Ectodermal cell (in vitro differentiated cells): ENCODE measurements at regions not wholly inside any gene's neighbourhood (a gene's known extent, or its start where the extent isn't known, plus 50 kb on each side); places are given as distances from the start of the nearest gene placed in this dataset.

ENCODE experiments used
- H3K27ac ChIP-seq: 2 replicates; pipeline ENCODE4 v1.7.0; 2013; ENCODE audit warnings: mild to moderate bottlenecking, low read depth, low read length; ENCODE audit not compliant: insufficient read depth, poor library complexity, severe bottlenecking
- H3K27me3 ChIP-seq: 2 replicates; pipeline ENCODE4 v1.7.0; 2013; ENCODE audit warnings: mild to moderate bottlenecking, low read length; ENCODE audit not compliant: insufficient read depth, control insufficient read depth, poor library complexity, severe bottlenecking
- H3K36me3 ChIP-seq: one replicate; pipeline ENCODE4 v1.7.0; 2013; ENCODE audit warnings: low read length; ENCODE audit not compliant: control insufficient read depth, insufficient read depth
- H3K4me1 ChIP-seq: one replicate; pipeline ENCODE4 v1.7.0; 2013; ENCODE audit warnings: low read length; ENCODE audit not compliant: control insufficient read depth, insufficient read depth
- H3K4me3 ChIP-seq: 2 replicates; pipeline ENCODE4 v1.7.0; 2013; ENCODE audit warnings: low read depth, low read length, control low read depth; ENCODE audit not compliant: insufficient read depth
- H3K9me3 ChIP-seq: 2 replicates; pipeline ENCODE4 v1.7.0; 2013; ENCODE audit warnings: mild to moderate bottlenecking, low read length, moderate library complexity; ENCODE audit not compliant: control insufficient read depth
- whole genome bisulfite sequencing, 2 experiments: methylation state at CpG; one replicate each; pipeline ENCODE4 v1.1.7; 2013; ENCODE audit warnings: missing lambda C conversion rate in 2 of 2; 5-methylcytosine and 5-hydroxymethylcytosine counted together

DNA sequence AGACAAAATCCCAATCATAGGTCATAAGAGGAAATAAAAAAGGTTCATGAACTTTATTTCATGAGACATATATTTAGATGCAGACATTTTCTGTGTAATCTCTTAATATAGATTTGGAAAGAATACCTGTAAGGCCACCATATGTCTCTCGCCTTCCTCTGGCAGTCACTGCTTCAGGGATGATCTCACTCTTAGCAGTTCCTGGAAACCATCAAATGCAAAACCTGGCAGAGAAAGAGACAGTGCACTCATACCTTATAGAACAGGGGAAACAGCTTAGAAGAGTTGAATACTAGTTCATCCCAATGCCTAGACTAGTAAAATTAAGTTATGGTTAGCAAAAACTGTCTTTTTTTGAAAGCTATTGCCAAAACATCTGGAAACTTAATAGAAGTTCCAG, 243.3 kb downstream of the GASK1B start:
- H3K4me1 ChIP-seq: no peaks in the 10 kb centered on the region
- no peaks in the 10 kb centered on the region for H3K36me3 ChIP-seq
- 67% methylated on average over 1 of the region's 1 CpG; no CpG with 5 or more reads in 1 of the 2 experiments for WGBS, 2 experiments
- H3K9me3 ChIP-seq: no peaks in the 10 kb centered on the region
- H3K4me3 ChIP-seq: no peak overlapping the region
- H3K27me3 ChIP-seq: no peaks in the 10 kb centered on the region
- H3K27ac ChIP-seq: no peak overlapping the region

DNA sequence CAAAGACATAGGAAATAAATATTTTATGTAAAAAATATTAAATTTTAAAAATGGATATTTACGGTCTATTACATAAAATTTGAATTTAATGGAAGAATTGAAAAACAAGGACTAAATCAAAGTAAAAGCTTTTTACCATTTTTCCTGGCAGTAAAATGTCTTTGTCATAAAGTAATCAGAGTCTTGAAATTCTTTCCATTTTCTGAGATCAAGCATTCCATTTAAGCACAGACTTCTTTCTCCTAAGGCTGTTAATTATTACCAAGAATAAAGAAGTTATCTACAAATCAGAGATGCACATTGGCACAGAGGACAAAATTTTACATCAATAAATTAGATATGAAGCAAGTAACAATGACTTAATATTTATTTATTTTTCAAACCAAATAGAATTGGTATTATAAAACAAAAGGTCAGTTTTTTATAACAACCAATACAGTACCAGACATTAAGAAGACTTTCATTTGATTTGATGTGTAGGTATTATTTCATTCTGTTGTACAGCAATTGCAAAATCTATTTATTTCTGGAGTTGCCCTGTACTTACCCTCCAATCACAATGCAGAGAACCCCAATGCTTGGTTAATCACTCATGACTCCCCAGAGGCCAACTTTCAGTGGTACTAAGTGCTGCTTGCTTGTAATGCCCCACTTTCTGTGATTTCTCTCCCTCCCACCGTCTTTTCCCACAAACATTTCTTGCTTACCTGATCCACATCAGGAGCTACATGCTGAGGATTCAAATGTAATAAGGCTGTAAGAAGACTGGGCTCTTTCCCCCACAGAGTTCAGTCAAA, 254.6 kb downstream of the GASK1B start:
- no peaks in the 10 kb centered on the region for H3K27me3 ChIP-seq
- 80 to 83% methylated on average over 1 of the region's 2 CpGs for WGBS, 2 experiments

DNA sequence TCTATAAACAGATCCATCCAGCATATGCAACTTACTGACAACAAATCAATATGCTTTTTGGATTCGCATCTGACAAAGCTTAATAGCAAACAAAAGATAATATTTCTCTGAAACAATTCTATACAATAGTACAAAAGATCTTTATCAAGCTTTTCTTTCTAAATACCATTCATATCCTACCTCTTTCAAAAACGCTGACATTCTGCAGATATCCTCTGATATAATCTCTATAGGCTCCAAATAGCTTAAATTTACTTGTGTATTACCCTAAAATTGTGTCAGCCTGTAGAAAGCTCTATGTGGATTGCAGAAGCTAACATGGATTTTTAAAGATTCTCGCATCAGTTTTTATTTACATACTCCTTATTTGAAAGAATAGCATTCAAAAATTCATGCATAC, 260.6 kb downstream of the GASK1B start:
- Histone ChIP-seq H3K27ac (no peak overlapping the region), H3K9me3 (no peaks in the 10 kb centered on the region), H3K4me1 (no peaks in the 10 kb centered on the region), H3K27me3 (no peaks in the 10 kb centered on the region), H3K36me3 (no peaks in the 10 kb centered on the region), H3K4me3 (no peak overlapping the region)
- WGBS, 2 experiments: 96 to 97% methylated on average over 2 to 3 of the region's 3 CpGs

More for the DNA sequence above, 254.6 kb downstream of the GASK1B start:
- no peaks in the 10 kb centered on the region for H3K9me3 ChIP-seq
- no peak overlapping the region for H3K27ac ChIP-seq
- H3K4me3 ChIP-seq: no peak overlapping the region
- no peaks in the 10 kb centered on the region for H3K4me1 ChIP-seq
- no peaks in the 10 kb centered on the region for H3K36me3 ChIP-seq

GRCh38 chr4:157911662-157912061, 261.2 kb downstream of the GASK1B start:
- no peak overlapping the region for H3K27ac ChIP-seq
- H3K4me1 ChIP-seq: no peaks in the 10 kb centered on the region
- no CpG with 5 or more reads among the region's 1 CpG for WGBS, 2 experiments
- H3K4me3 ChIP-seq: no peak overlapping the region
- H3K36me3 ChIP-seq: no peaks in the 10 kb centered on the region
- H3K27me3 ChIP-seq: no peaks in the 10 kb centered on the region
- H3K9me3 ChIP-seq: no peaks in the 10 kb centered on the region

GRCh38 chr4:157908691-157909090, 264.1 kb downstream of the GASK1B start:
- H3K27me3 ChIP-seq: no peaks in the 10 kb centered on the region
- H3K9me3 ChIP-seq: no peaks in the 10 kb centered on the region
- 93% methylated on average over 2 of the region's 2 CpGs; no CpG with 5 or more reads in 1 of the 2 experiments for WGBS, 2 experiments
- no peaks in the 10 kb centered on the region for H3K36me3 ChIP-seq
- H3K27ac ChIP-seq: no peak overlapping the region
- no peak overlapping the region for H3K4me3 ChIP-seq
- H3K4me1 ChIP-seq: no peaks in the 10 kb centered on the region

DNA sequence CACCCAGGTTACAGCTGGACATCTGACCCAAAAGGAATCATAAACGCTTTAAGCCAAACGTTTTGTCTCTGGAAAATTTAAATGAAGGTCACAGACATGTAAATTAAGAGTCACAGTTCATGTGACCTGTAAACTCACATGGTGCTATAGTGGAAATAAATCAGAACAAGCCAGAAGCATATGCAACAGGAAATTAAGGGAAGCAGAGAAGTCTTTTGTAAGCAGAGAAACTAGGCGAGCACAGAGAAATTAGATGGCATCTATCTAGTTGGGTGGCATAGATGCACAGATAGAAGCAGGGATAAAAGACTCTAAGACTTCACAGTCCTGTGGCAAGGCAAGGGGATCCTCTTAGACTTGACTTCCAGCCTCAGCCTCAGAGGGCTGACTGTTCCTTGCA, 264.8 kb downstream of the GASK1B start:
- no peaks in the 10 kb centered on the region for H3K4me1 ChIP-seq
- 76 to 77% methylated on average over 3 of the region's 3 CpGs for WGBS, 2 experiments
- H3K27ac ChIP-seq: no peak overlapping the region
- H3K9me3 ChIP-seq: no peaks in the 10 kb centered on the region
- no peaks in the 10 kb centered on the region for H3K36me3 ChIP-seq
- no peaks in the 10 kb centered on the region for H3K27me3 ChIP-seq
- H3K4me3 ChIP-seq: no peak overlapping the region

DNA sequence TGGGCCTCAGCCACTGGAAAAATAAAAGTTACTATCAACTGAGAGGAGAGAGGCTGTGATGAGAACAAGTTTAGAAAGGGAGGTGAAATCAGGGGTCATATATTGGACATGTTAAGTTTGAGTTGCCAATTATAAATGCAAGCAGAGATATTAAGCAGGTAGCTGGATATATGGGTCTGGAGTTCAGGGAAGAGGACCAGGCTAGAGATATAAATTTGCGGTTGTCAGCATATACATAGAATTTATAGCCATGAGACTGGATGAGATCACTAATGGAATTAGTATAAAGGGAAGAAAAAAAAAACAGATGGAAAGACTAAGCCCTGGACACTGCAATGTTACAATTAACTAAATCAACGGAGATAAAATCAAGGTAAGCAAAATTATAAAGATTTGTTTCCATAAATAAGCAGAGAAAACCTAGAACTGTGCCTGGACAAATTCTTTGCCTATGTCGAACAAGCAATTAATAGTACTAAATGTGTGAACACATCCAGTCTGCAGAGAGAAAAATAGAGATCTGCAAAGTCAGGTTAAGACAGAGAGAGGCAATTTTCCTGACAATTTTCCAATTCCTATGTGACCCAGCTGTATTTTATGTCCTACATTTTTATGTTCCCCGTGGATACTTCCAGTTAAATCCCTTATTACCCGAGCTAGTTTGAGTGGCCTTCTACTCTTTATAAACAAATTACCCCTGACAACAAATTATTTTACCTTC, 265.4 kb downstream of the GASK1B start:
- H3K36me3 ChIP-seq: no peaks in the 10 kb centered on the region
- no peaks in the 10 kb centered on the region for H3K4me1 ChIP-seq
- no peaks in the 10 kb centered on the region for H3K27me3 ChIP-seq
- WGBS, 2 experiments: 95 to 96% methylated on average over 4 to 5 of the region's 5 CpGs
- no peak overlapping the region for H3K27ac ChIP-seq
- no peaks in the 10 kb centered on the region for H3K9me3 ChIP-seq
- no peak overlapping the region for H3K4me3 ChIP-seq

DNA sequence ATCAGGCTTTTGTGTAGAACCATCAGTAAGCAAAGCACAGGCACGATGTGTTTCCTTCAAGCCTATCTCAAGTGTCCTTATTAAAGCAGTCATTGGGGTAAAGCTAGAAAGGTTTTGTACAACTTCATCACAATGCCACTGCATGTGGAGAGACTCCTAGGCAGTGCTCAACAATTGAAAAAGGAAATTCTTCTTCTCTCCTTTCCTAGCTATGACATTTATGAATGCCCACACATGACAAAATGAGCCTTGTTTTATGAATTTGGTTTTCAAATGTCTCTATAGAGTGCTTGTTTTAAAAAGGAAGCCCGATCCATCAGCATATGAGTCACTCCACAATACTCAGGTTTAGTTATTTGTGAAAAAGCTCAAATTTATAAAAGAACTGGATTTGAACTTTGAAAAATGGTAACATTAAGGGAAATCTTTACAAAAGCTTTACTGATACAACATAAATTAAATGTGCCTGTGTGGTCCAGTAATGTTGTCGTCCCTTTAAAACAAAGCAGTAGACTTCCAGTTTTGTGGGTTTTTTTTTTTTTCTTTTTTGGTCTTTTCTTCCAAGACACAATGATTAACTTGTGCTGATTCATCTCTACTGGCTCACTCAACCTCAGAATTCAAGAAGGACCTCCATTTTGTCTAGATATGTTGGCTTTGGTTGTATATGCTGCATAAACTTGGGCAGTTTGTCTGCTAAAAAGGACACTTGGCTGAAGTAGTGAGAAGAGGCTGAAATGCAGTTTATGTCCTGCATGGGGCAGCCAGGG, 273.8 kb downstream of the GASK1B start:
- no peak overlapping the region for H3K27ac ChIP-seq
- 77 to 94% methylated on average over 1 to 3 of the region's 3 CpGs for WGBS, 2 experiments

DNA sequence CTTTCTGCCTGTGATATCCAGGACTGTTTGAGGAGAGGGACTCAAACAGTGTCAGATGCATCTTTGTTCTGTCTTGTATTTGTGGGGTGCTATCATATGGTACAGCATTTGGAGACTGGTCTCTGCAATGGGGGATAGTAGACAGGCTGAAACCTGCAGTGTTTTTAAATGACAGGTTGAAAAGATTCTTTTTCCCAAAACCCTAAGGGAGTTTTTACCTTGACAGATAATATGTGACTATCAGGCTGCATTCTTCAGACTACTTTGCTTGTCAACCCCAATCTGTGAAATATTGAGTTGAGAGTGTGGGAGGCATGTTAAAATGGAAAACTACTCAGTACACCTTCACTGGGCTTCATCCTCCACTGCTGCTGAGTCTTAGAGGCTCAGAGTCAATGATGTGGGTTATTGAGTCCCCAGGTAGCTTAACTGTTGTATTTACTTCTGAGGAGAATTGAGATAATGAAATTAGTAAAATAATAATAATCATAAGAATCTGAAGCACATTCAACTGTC, 274.9 kb downstream of the GASK1B start:
- H3K27me3 ChIP-seq: no peaks in the 10 kb centered on the region

More for the DNA sequence above, 273.8 kb downstream of the GASK1B start:
- Histone ChIP-seq H3K27me3 (no peaks in the 10 kb centered on the region), H3K4me3 (no peak overlapping the region), H3K9me3 (no peaks in the 10 kb centered on the region), H3K36me3 (no peaks in the 10 kb centered on the region), H3K4me1 (no peaks in the 10 kb centered on the region)

DNA sequence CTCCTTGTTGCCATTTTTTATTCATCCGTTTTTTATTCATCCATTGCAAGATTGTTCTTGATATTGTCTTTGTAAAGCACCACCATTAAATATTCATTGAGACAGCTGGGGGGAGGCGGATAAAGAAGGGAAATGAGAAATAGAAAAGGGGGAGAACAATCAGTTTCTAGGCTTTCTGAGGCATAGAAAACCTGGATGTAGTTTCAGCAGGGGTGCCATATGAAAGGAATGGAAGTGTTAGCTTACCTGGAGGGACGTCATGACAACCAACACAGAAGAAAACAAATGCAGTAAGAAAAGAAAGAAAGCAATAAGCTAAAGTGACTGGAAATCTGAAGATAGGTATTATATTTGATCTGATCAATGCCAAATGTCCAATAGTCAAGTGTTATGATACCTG, 276.1 kb downstream of the GASK1B start:
- H3K27ac ChIP-seq: no peak overlapping the region
- WGBS, 2 experiments: 64 to 79% methylated on average over 2 to 3 of the region's 3 CpGs
- no peaks in the 10 kb centered on the region for H3K36me3 ChIP-seq
- no peak overlapping the region for H3K4me3 ChIP-seq
- H3K27me3 ChIP-seq: no peaks in the 10 kb centered on the region
- H3K9me3 ChIP-seq: no peaks in the 10 kb centered on the region
- no peaks in the 10 kb centered on the region for H3K4me1 ChIP-seq

More for the DNA sequence above, 274.9 kb downstream of the GASK1B start:
- Histone ChIP-seq H3K36me3 (no peaks in the 10 kb centered on the region), H3K9me3 (no peaks in the 10 kb centered on the region), H3K27ac (no peak overlapping the region), H3K4me3 (no peak overlapping the region), H3K4me1 (no peaks in the 10 kb centered on the region)
